HAP-1 (cell line): ENCODE measurements at regions not wholly inside any gene's neighbourhood (a gene's known extent, or its start where the extent isn't known, plus 50 kb on each side); places are given as distances from the start of the nearest gene placed in this dataset.
"Not testable (repeated sequence)": the region's sequence is repeated elsewhere in the genome, so short reads cannot be mapped to it uniquely, and the experiment has no call there.

Source experiments
- DNase-seq, 2 experiments: peaks; one replicate each; pipeline ENCODE4 v3.0.0-alpha.2; 2016 to 2020; ENCODE audit warnings: low spot score in 2 of 2
- H3K27me3 ChIP-seq: fragments of 250-450 bp; sonication (Bioruptor Pico); 2 replicates; pipeline ENCODE4 v1.5.1; 2020; ENCODE audit warnings: low read depth, mild to moderate bottlenecking, moderate library complexity
- H3K36me3 ChIP-seq: fragments of 250-450 bp; sonication (Bioruptor Pico); replicated peaks from 2 replicates; pipeline ENCODE4 v1.5.1; 2020; ENCODE audit warnings: mild to moderate bottlenecking
- H3K4me1 ChIP-seq: fragments of 250-450 bp; sonication (Bioruptor Pico); 2 replicates; pipeline ENCODE4 v1.5.1; 2020; ENCODE audit warnings: mild to moderate bottlenecking
- H3K4me3 ChIP-seq: fragments of 250-450 bp; sonication (Bioruptor Pico); 2 replicates; pipeline ENCODE4 v1.5.1; 2020; ENCODE audit warnings: mild to moderate bottlenecking, moderate library complexity
- H3K9me3 ChIP-seq: fragments of 250-450 bp; sonication (Bioruptor Pico); 2 replicates; pipeline ENCODE4 v1.5.1; 2020; ENCODE audit warnings: mild to moderate bottlenecking, moderate library complexity
- in situ Hi-C: fragments of 300-500 bp; cut with MboI; formaldehyde crosslinking; loops from 3 replicates; pipeline ENCODE4 v1.14.3; 2020; ENCODE audit warnings: low sequenced_read_pairs, inconsistent platforms, mixed read lengths

- no peaks in the 10 kb centered on the region for H3K27me3 ChIP-seq
- in situ Hi-C loops, result no loop called here
- no peaks in the 10 kb centered on the region for H3K36me3 ChIP-seq
- DNase-seq, result no peak
- no peaks in the 10 kb centered on the region for H3K9me3 ChIP-seq
- no peak overlapping the region for H3K4me3 ChIP-seq
- H3K4me1 ChIP-seq, result no peaks in the 10 kb centered on the region
Measured at GRCh38 chr18:30455741-30456140, 586.8 kb downstream of the DSC3 start.

- in situ Hi-C loops, result no loop called here
- H3K36me3 ChIP-seq, result no peaks in the 10 kb centered on the region
- DNase-seq, result no peak
- H3K4me3 ChIP-seq, result no peak overlapping the region
- no peaks in the 10 kb centered on the region for H3K4me1 ChIP-seq
- H3K27me3 ChIP-seq, result no peaks in the 10 kb centered on the region
- no peaks in the 10 kb centered on the region for H3K9me3 ChIP-seq
Measured at GRCh38 chr18:30454920-30455319, 587.6 kb downstream of the DSC3 start.

- H3K4me1 ChIP-seq, result no peaks in the 10 kb centered on the region
- no peak for DNase-seq
- H3K36me3 ChIP-seq, result no peaks in the 10 kb centered on the region
- in situ Hi-C loops, result no loop called here
- H3K27me3 ChIP-seq, result no peaks in the 10 kb centered on the region
- H3K4me3 ChIP-seq, result no peak overlapping the region
- H3K9me3 ChIP-seq, result no peaks in the 10 kb centered on the region
Measured at GRCh38 chr18:30451981-30452380, 590.6 kb downstream of the DSC3 start.

GRCh38 chr18:30450927-30451326 lies 591.6 kb downstream of the DSC3 start:
- H3K9me3 ChIP-seq, result no peaks in the 10 kb centered on the region
- H3K4me1 ChIP-seq, result no peaks in the 10 kb centered on the region
- no peaks in the 10 kb centered on the region for H3K27me3 ChIP-seq
- in situ Hi-C loops, result no loop called here
- no peaks in the 10 kb centered on the region for H3K36me3 ChIP-seq
- DNase-seq, result no peak
- H3K4me3 ChIP-seq, result no peak overlapping the region

- no peaks in the 10 kb centered on the region for H3K27me3 ChIP-seq
- H3K9me3 ChIP-seq, result no peaks in the 10 kb centered on the region
- H3K4me3 ChIP-seq, result no peak overlapping the region
- in situ Hi-C loops, result no loop called here
- DNase-seq, result no peak
- H3K4me1 ChIP-seq, result no peaks in the 10 kb centered on the region
- no peaks in the 10 kb centered on the region for H3K36me3 ChIP-seq
Measured at GRCh38 chr18:30446605-30447004, 595.9 kb downstream of the DSC3 start.

GRCh38 chr18:30444544-30444943 lies 598.0 kb downstream of the DSC3 start:
- Histone ChIP-seq H3K9me3 (no peaks in the 10 kb centered on the region), H3K27me3 (no peaks in the 10 kb centered on the region), H3K4me3 (no peak overlapping the region), H3K4me1 (no peaks in the 10 kb centered on the region), H3K36me3 (no peaks in the 10 kb centered on the region)
- DNase-seq, result no peak
- in situ Hi-C loops, result no loop called here

- Histone ChIP-seq H3K4me3 (no peak overlapping the region), H3K36me3 (no peaks in the 10 kb centered on the region), H3K27me3 (no peaks in the 10 kb centered on the region), H3K9me3 (no peaks in the 10 kb centered on the region), H3K4me1 (no peaks in the 10 kb centered on the region)
- no peak for DNase-seq
- in situ Hi-C loops, result no loop called here
Measured at GRCh38 chr18:30440351-30440750, 602.2 kb downstream of the DSC3 start.

- no peak for DNase-seq
- H3K36me3 ChIP-seq, result no peaks in the 10 kb centered on the region
- H3K27me3 ChIP-seq, result no peaks in the 10 kb centered on the region
- in situ Hi-C loops, result no loop called here
- H3K9me3 ChIP-seq, result no peaks in the 10 kb centered on the region
- H3K4me1 ChIP-seq, result no peaks in the 10 kb centered on the region
- H3K4me3 ChIP-seq, result no peak overlapping the region
Measured at GRCh38 chr18:30439174-30439573, 603.4 kb downstream of the DSC3 start.

- in situ Hi-C loops, result no loop called here
- H3K27me3 ChIP-seq, result no peaks in the 10 kb centered on the region
- no peaks in the 10 kb centered on the region for H3K9me3 ChIP-seq
- no peak for DNase-seq
- no peak overlapping the region for H3K4me3 ChIP-seq
- no peaks in the 10 kb centered on the region for H3K36me3 ChIP-seq
- H3K4me1 ChIP-seq, result no peaks in the 10 kb centered on the region
Measured at GRCh38 chr18:30432349-30432748, 610.2 kb downstream of the DSC3 start.

GRCh38 chr18:30419399-30419798 lies 623.1 kb downstream of the DSC3 start:
- in situ Hi-C loops, H3K9me3 ChIP-seq, H3K4me3 ChIP-seq, H3K27me3 ChIP-seq, DNase-seq, H3K4me1 ChIP-seq, H3K36me3 ChIP-seq: not testable (repeated sequence)

GRCh38 chr18:30415903-30416302 lies 626.6 kb downstream of the DSC3 start:
- no peak for DNase-seq
- Histone ChIP-seq H3K27me3 (no peaks in the 10 kb centered on the region), H3K4me1 (0 out of 2 replicates have a peak, but pooled peaks cover 2% of the 10 kb centered on the region), H3K36me3 (no peaks in the 10 kb centered on the region), H3K9me3 (no peaks in the 10 kb centered on the region), H3K4me3 (no peak overlapping the region)
- in situ Hi-C loops, result no loop called here

- no peaks in the 10 kb centered on the region for H3K4me1 ChIP-seq
- H3K36me3 ChIP-seq, result no peaks in the 10 kb centered on the region
- H3K27me3 ChIP-seq, result no peaks in the 10 kb centered on the region
- no peak overlapping the region for H3K4me3 ChIP-seq
- DNase-seq, result no peak
- in situ Hi-C loops, result no loop called here
- peaks cover 4% of the 10 kb centered on the region for H3K9me3 ChIP-seq
Measured at GRCh38 chr18:30409120-30409519, 633.4 kb downstream of the DSC3 start.

- Histone ChIP-seq H3K9me3 (peaks cover 4% of the 10 kb centered on the region), H3K4me3 (no peak overlapping the region), H3K36me3 (no peaks in the 10 kb centered on the region), H3K27me3 (no peaks in the 10 kb centered on the region), H3K4me1 (peaks cover 3% of the 10 kb centered on the region)
- no peak for DNase-seq
- in situ Hi-C loops, result no loop called here
Measured at GRCh38 chr18:30406728-30407127, 635.8 kb downstream of the DSC3 start.

- no peaks in the 10 kb centered on the region for H3K27me3 ChIP-seq
- H3K4me1 ChIP-seq, result peaks cover 11% of the 10 kb centered on the region
- H3K36me3 ChIP-seq, result no peaks in the 10 kb centered on the region
- in situ Hi-C loops, result no loop called here
- H3K9me3 ChIP-seq, result peaks cover 4% of the 10 kb centered on the region
- no peak overlapping the region for H3K4me3 ChIP-seq
- no peak for DNase-seq
Measured at GRCh38 chr18:30405038-30405437, 637.5 kb downstream of the DSC3 start.

GRCh38 chr18:30404422-30404821 lies 638.1 kb downstream of the DSC3 start:
- Histone ChIP-seq H3K36me3 (no peaks in the 10 kb centered on the region), H3K4me1 (peaks cover 11% of the 10 kb centered on the region), H3K4me3 (no peak overlapping the region), H3K27me3 (no peaks in the 10 kb centered on the region), H3K9me3 (peaks cover 4% of the 10 kb centered on the region)
- in situ Hi-C loops, result no loop called here
- no peak for DNase-seq
